GM18508 (cell line): ENCODE measurements at regions not wholly inside any gene's neighbourhood (a gene's known extent, or its start where the extent isn't known, plus 50 kb on each side); places are given as distances from the start of the nearest gene placed in this dataset.

Experiments
- ATAC-seq: cut with Tn5 transposase; IDR thresholded peaks from one replicate; pipeline ENCODE4 v1.9.1; 2021; ENCODE audit warnings: moderate number of reproducible peaks; ENCODE audit not compliant: insufficient read depth, unreplicated experiment

- no peak for ATAC-seq
Measured at GRCh38 chr16:86383488-86384262, 126.7 kb upstream of the FOXF1 start.

GRCh38 chr16:86384263-86384649 is 126.1 kb upstream of the FOXF1 start:
- no peak for ATAC-seq

GRCh38 chr16:86384980-86385379 is 125.3 kb upstream of the FOXF1 start:
- no peak for ATAC-seq

- ATAC-seq = no peak
Measured at GRCh38 chr16:86387468-86388440, 122.6 kb upstream of the FOXF1 start.

GRCh38 chr16:86388976-86389375 is 121.4 kb upstream of the FOXF1 start:
- ATAC-seq = no peak

GRCh38 chr16:86389566-86390328 is 120.6 kb upstream of the FOXF1 start:
- no peak for ATAC-seq

- no peak for ATAC-seq
Measured at GRCh38 chr16:86390335-86390734, 120.0 kb upstream of the FOXF1 start.

- no peak for ATAC-seq
Measured at GRCh38 chr16:86391486-86391885, 118.8 kb upstream of the FOXF1 start.

- no peak for ATAC-seq
Measured at GRCh38 chr16:86391984-86392383, 118.3 kb upstream of the FOXF1 start.

- ATAC-seq = no peak
Measured at GRCh38 chr16:86392436-86393152, 117.7 kb upstream of the FOXF1 start.

- no peak for ATAC-seq
Measured at GRCh38 chr16:86393907-86394626, 116.3 kb upstream of the FOXF1 start.

- ATAC-seq = no peak
Measured at GRCh38 chr16:86395477-86395876, 114.8 kb upstream of the FOXF1 start.

- ATAC-seq = no peak
Measured at GRCh38 chr16:86396422-86396821, 113.9 kb upstream of the FOXF1 start.

GRCh38 chr16:86396901-86397311 is 113.4 kb upstream of the FOXF1 start:
- ATAC-seq = no peak

GRCh38 chr16:86398201-86398600 is 112.1 kb upstream of the FOXF1 start:
- ATAC-seq = no peak

- no peak for ATAC-seq
Measured at GRCh38 chr16:86398622-86399021, 111.7 kb upstream of the FOXF1 start.

- ATAC-seq = no peak
Measured at GRCh38 chr16:86401126-86401525, 109.2 kb upstream of the FOXF1 start.

- ATAC-seq = no peak
Measured at GRCh38 chr16:86403085-86403484, 107.2 kb upstream of the FOXF1 start.

GRCh38 chr16:86403541-86404163 is 106.7 kb upstream of the FOXF1 start:
- no peak for ATAC-seq
